Tibial artery (tissue), 4 donors: ENCODE measurements at regions not wholly inside any gene's neighbourhood (a gene's known extent, or its start where the extent isn't known, plus 50 kb on each side); places are given as distances from the start of the nearest gene placed in this dataset.
"Not testable (repeated sequence)": the region's sequence is repeated elsewhere in the genome, so short reads cannot be mapped to it uniquely, and the experiment has no call there.

Experiments used
- DNase-seq, 2 donors: peaks; one replicate each; pipeline ENCODE4 v3.0.0-alpha.2; 2019
- H3K27ac ChIP-seq, 2 donors: fragments of 200-600 bp; sonication (generic) in 1 of 2; 1 replicate in 1 of 2; 2 replicates in 1 of 2; pipeline ENCODE4 v1.5.1; 2018 to 2019; ENCODE audit warnings: mild to moderate bottlenecking in 1 of 2
- H3K27me3 ChIP-seq, 2 donors: fragments of 200-600 bp; sonication (generic) in 1 of 2; one replicate each; pipeline versions ENCODE4 v1.5.1 to v1.6.0; 2016 to 2019
- H3K36me3 ChIP-seq, 3 donors: fragments of 200-600 bp; sonication (generic) in 2 of 3; one replicate each; pipeline ENCODE4 v1.5.1; 2016 to 2019; ENCODE audit warnings: mild to moderate bottlenecking in 2 of 3
- H3K4me1 ChIP-seq, 4 donors: fragments of 200-600 bp; sonication (generic) in 2 of 4; 1 replicate in 3 of 4; 2 replicates in 1 of 4; pipeline ENCODE4 v1.5.1; 2016 to 2019
- H3K4me3 ChIP-seq, 2 donors: fragments of 200-600 bp; sonication (generic) in 1 of 2; 1 replicate in 1 of 2; 2 replicates in 1 of 2; pipeline ENCODE4 v1.5.1; 2018 to 2019; ENCODE audit warnings: mild to moderate bottlenecking in 2 of 2
- H3K9me3 ChIP-seq, 3 donors: fragments of 200-600 bp; sonication (generic) in 1 of 3; one replicate each; pipeline ENCODE4 v1.5.1; 2016 to 2019
- CTCF ChIP-seq, 2 experiments: fragments of 200-600 bp in 1 of 2; fragments of 450-650 bp in 1 of 2; IDR thresholded peaks; one replicate each; pipeline ENCODE4 v1.5.1; 2017 to 2019; ENCODE audit warnings: antibody characterized with exemption in 2 of 2, mild to moderate bottlenecking in 1 of 2, moderate library complexity in 1 of 2
- intact Hi-C: fragments of 100-400 bp; cut with DNase I; formaldehyde crosslinking; loops from one replicate; pipeline ENCODE4 v1.15.0; 2023; ENCODE audit warnings: low total_unique reads

DNA sequence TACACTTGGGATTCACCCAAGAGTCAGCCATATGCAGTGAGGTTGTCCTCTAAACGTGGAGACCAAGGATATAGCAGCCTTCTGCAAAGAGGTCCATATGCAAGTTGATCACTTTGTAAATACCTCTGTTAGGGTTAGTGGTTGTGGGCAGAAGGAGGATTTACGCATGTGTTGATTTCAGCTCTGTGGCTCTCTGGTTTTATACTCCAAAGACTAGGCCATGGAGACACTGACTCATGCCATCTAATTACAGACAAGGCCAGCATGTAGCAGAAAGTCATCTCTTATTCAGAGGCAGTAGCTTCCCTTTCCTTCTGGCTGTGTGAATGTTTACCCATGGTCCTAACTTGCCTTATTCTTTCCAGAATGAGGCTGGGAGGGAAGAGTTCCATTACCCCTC lies 140.9 kb upstream of the GOLGA6L4 start:
- H3K27me3 ChIP-seq, H3K4me1 ChIP-seq, H3K9me3 ChIP-seq, H3K36me3 ChIP-seq, DNase-seq, intact Hi-C loops, H3K4me3 ChIP-seq, H3K27ac ChIP-seq: not testable (repeated sequence)

- H3K36me3 ChIP-seq, H3K4me1 ChIP-seq, H3K27ac ChIP-seq, intact Hi-C loops, H3K27me3 ChIP-seq, H3K9me3 ChIP-seq, DNase-seq, H3K4me3 ChIP-seq: not testable (repeated sequence)
Measured at GRCh38 chr15:84097053-84097452, 138.5 kb upstream of the GOLGA6L4 start.

DNA sequence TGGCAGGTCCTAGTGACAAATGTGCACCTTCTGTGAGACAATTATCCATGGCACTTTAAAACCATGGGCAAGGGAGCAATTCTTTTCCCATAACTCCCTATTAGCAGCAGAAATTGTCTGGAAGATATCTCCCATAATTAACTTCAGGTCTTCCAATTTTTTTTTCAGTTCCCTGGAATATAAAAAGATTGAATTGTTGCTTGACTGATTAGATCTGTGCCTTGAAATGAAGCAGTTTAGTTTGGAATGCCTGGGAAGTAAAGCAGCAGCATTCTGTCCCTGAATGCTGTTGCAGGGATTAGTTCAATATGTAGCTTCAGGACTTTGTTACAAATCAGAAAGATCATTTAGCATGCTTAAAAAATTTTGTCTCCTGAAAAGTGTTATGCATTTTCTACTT lies 137.0 kb upstream of the GOLGA6L4 start:
- Histone ChIP-seq H3K27me3 (no peaks in the 10 kb centered on the region), H3K27ac (no peak overlapping the region), H3K4me3 (no peak overlapping the region), H3K9me3 (no peaks in the 10 kb centered on the region), H3K4me1 (no peaks in the 10 kb centered on the region), H3K36me3 (no peaks in the 10 kb centered on the region)
- no peak for DNase-seq
- intact Hi-C loops: no loop called here
- TF ChIP-seq CTCF (IDR thresholded peaks at IDR 0.05): no peak

DNA sequence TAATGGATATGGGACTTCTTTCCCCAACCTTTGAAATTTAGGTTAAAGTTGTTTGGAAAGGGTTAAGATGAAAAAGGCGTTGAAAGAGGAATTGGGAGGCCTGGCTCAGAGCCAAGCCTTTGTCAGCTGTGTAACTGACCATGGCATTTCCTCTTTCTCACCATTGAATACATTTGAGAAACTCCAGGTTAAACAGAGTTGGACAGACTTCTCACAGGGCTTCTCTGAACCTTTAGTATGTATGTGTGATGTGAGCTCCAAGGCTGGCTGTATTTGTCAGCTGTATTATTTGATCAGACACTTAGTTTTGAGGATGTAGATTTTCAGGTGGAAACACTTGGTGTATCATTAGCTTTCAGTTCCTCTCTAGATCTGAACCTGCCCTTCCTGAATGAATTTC lies 136.4 kb upstream of the GOLGA6L4 start:
- H3K4me3 ChIP-seq: no peak overlapping the region
- H3K4me1 ChIP-seq: no peaks in the 10 kb centered on the region
- peak in 1 of 2 donors; percentile 42 for DNase-seq
- H3K9me3 ChIP-seq: no peaks in the 10 kb centered on the region
- no peaks in the 10 kb centered on the region for H3K27me3 ChIP-seq
- TF ChIP-seq CTCF (IDR thresholded peaks at IDR 0.05): no peak
- no peak overlapping the region for H3K27ac ChIP-seq
- intact Hi-C loops: no loop called here
- H3K36me3 ChIP-seq: no peaks in the 10 kb centered on the region

GRCh38 chr15:84103345-84103744 lies 132.2 kb upstream of the GOLGA6L4 start:
- no peaks in the 10 kb centered on the region for H3K9me3 ChIP-seq
- DNase-seq: no peak
- H3K27me3 ChIP-seq: no peaks in the 10 kb centered on the region
- no peak overlapping the region for H3K27ac ChIP-seq
- H3K4me3 ChIP-seq: no peak overlapping the region
- H3K36me3 ChIP-seq: no peaks in the 10 kb centered on the region
- TF ChIP-seq CTCF (IDR thresholded peaks at IDR 0.05): no peak
- intact Hi-C loops: no loop called here
- no peaks in the 10 kb centered on the region for H3K4me1 ChIP-seq

DNA sequence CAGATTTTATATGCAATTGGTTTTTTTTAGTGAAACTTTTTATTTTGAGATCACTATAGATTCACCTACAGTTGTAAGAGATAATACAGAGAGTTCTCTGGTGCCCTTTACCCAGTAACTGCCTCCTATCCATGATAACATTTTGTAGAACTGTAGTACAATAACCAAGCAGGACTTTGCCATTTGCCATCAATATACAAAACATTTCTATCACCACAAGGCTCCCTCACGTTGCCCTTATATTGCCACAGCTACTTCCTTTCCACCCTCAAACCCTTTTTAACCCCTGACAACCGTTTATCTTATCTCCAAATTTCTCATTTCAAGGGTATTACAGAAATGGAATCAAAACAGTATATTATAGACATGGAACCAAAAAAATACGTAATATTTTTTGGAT lies 130.7 kb upstream of the GOLGA6L4 start:
- Histone ChIP-seq H3K27ac (no peak overlapping the region), H3K9me3 (no peaks in the 10 kb centered on the region), H3K4me3 (no peak overlapping the region), H3K27me3 (no peaks in the 10 kb centered on the region), H3K4me1 (no peaks in the 10 kb centered on the region), H3K36me3 (no peaks in the 10 kb centered on the region)
- TF ChIP-seq CTCF (IDR thresholded peaks at IDR 0.05): no peak
- intact Hi-C loops: no loop called here
- no peak for DNase-seq

GRCh38 chr15:84108728-84109127 lies 126.8 kb upstream of the GOLGA6L4 start:
- peak in 1 of 2 experiments; percentile 16 for TF ChIP-seq CTCF (IDR thresholded peaks at IDR 0.05)
- H3K27ac ChIP-seq: no peak overlapping the region
- no peaks in the 10 kb centered on the region for H3K9me3 ChIP-seq
- intact Hi-C loops: no loop called here
- no peaks in the 10 kb centered on the region for H3K4me1 ChIP-seq
- no peaks in the 10 kb centered on the region for H3K36me3 ChIP-seq
- no peaks in the 10 kb centered on the region for H3K27me3 ChIP-seq
- no peak overlapping the region for H3K4me3 ChIP-seq
- no peak for DNase-seq
